CD4-positive, alpha-beta T cell (primary cell): ENCODE measurements at regions not wholly inside any gene's neighbourhood (a gene's known extent, or its start where the extent isn't known, plus 50 kb on each side); places are given as distances from the start of the nearest gene placed in this dataset.

ENCODE experiments used
- ATAC-seq: fragments of 200-7000 bp; cut with Tn5 transposase; one replicate; pipeline ENCODE4 v1.10.0; 2022; ENCODE audit warnings: mild to moderate bottlenecking; ENCODE audit not compliant: poor library complexity
- CTCF ChIA-PET: fragments of 350-600 bp; sonication (Branson Sonifier 250); formaldehyde crosslinking; loops from one replicate; lab custom pipeline; 2021; ENCODE audit warnings: antibody characterized with exemption, inconsistent platforms; lab: Charles Lee
- POLR2A ChIA-PET: fragments of 350-600 bp; sonication (Branson Sonifier 250); formaldehyde crosslinking; loops from one replicate; lab custom pipeline; 2021; ENCODE audit warnings: antibody characterized with exemption, inconsistent platforms; lab: Charles Lee
- DNase-seq, 14 experiments: peaks; one replicate each; pipeline ENCODE4 v3.0.0-alpha.2; 2013 to 2020; ENCODE audit warnings: mixed read lengths in 2 of 14
- H3K27ac ChIP-seq, 2 donors: one replicate each; pipeline versions ENCODE4 v1.5.1 to v1.7.0; 2013; ENCODE audit warnings: low read length in 2 of 2, low read depth in 1 of 2, mild to moderate bottlenecking in 1 of 2
- H3K27me3 ChIP-seq, 2 experiments: 1 replicate in 1 of 2; 2 replicates in 1 of 2; pipeline versions ENCODE4 v1.6.1 to v1.7.0; 2013; ENCODE audit warnings: low read length in 2 of 2, control low read depth in 1 of 2, mild to moderate bottlenecking in 1 of 2, moderate library complexity in 1 of 2; ENCODE audit not compliant: insufficient read depth in 2 of 2, control insufficient read depth in 1 of 2
- H3K36me3 ChIP-seq: one replicate; pipeline ENCODE4 v1.6.1; 2013; ENCODE audit warnings: low read length, control low read depth; ENCODE audit not compliant: insufficient read depth
- H3K4me1 ChIP-seq: one replicate; pipeline ENCODE4 v1.6.1; 2013; ENCODE audit warnings: low read length, control low read depth; ENCODE audit not compliant: insufficient read depth
- H3K4me3 ChIP-seq: one replicate; pipeline ENCODE4 v1.5.1; 2013; ENCODE audit warnings: mild to moderate bottlenecking, low read length, moderate library complexity
- H3K9me3 ChIP-seq, 2 experiments: 1 replicate in 1 of 2; 2 replicates in 1 of 2; pipeline versions ENCODE4 v1.6.1 to v1.7.0; 2013; ENCODE audit warnings: low read length in 2 of 2, mild to moderate bottlenecking in 2 of 2, control low read depth in 1 of 2, moderate library complexity in 1 of 2; ENCODE audit not compliant: control insufficient read depth in 1 of 2, insufficient read depth in 1 of 2
- H3K27ac Mint-ChIP-seq: one replicate; pipeline ENCODE4 v1.8.0; 2020; ENCODE audit warnings: mixed read lengths
- H3K27me3 Mint-ChIP-seq: one replicate; pipeline ENCODE4 v1.8.0; 2021; ENCODE audit warnings: mixed read lengths
- H3K36me3 Mint-ChIP-seq: one replicate; pipeline ENCODE4 v1.8.0; 2021; ENCODE audit warnings: low read depth, mixed read lengths
- H3K4me1 Mint-ChIP-seq: one replicate; pipeline ENCODE4 v1.8.0; 2021; ENCODE audit warnings: low read depth, mixed read lengths
- H3K4me3 Mint-ChIP-seq: one replicate; pipeline ENCODE4 v1.8.0; 2020; ENCODE audit warnings: mild to moderate bottlenecking, mixed read lengths
- H3K9me3 Mint-ChIP-seq: one replicate; pipeline ENCODE4 v1.8.0; 2020; ENCODE audit warnings: mixed read lengths
- CTCF ChIP-seq: fragments of 200-600 bp; IDR thresholded peaks from one replicate; pipeline ENCODE4 v1.8.0; 2022; ENCODE audit warnings: antibody characterized with exemption, mild to moderate bottlenecking
- intact Hi-C, 2 experiments: fragments of 100-400 bp; cut with DNase I in 1 of 2; cut with micrococcal nuclease in 1 of 2; formaldehyde crosslinking; loops; one replicate each; pipeline versions ENCODE4 v1.15.1 to v1.9.0; 2023 to 2025; cut with DNase I, micrococcal nuclease

DNA sequence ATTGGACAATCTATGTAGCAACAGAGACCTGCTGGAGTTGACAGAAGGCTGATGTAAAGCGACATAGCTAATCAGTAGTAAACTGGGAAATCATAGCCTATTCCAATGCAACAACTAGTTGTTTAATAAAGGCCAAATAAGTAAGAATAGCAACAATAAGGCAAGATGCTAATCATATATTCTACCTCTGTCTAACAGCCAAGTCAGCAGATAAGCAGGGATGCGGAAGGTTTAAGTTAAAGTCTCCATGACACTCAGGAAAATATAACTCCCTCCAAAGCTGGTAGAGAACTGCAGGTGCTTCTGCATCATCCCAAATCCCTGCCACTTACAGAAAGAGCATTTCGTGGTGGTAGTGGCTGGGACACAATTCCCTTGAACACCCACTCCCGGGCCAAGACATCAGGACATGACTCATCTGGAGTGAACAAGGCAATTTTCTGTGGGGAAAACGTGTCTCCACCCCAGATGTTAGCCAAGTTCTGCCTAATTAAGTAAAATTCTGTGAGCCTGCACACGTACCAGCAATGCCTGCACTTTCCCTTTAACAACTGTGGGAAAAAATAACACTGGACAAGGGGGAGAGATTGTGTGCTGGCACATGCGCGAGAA is 413.6 kb upstream of the ID2 start:
- DNase-seq: no peak
- intact Hi-C loops: no loop called here
- Histone ChIP-seq H3K27ac (no peak overlapping the region), H3K27me3 (no peaks in the 10 kb centered on the region), H3K36me3 (no peaks in the 10 kb centered on the region), H3K4me3 (no peak overlapping the region), H3K4me1 (no peaks in the 10 kb centered on the region), H3K9me3 (no peaks in the 10 kb centered on the region)
- Mint-ChIP-seq H3K27ac (no peak overlapping the region), H3K4me3 (no peak overlapping the region), H3K9me3 (no peaks in the 10 kb centered on the region), H3K36me3 (no peaks in the 10 kb centered on the region), H3K27me3 (no peaks in the 10 kb centered on the region), H3K4me1 (no peaks in the 10 kb centered on the region)
- no peak for TF ChIP-seq CTCF
- ChIA-PET CTCF (no interaction called here), POLR2A (no interaction called here)
- ATAC-seq: no peak

GRCh38 chr2:8270699-8271098 is 411.2 kb upstream of the ID2 start:
- Histone ChIP-seq H3K36me3 (no peaks in the 10 kb centered on the region), H3K4me1 (no peaks in the 10 kb centered on the region), H3K9me3 (no peaks in the 10 kb centered on the region), H3K4me3 (no peak overlapping the region), H3K27ac (no peak overlapping the region), H3K27me3 (no peaks in the 10 kb centered on the region)
- no peaks in the 10 kb centered on the region for H3K9me3 Mint-ChIP-seq
- intact Hi-C loops: no loop called here
- H3K4me3 Mint-ChIP-seq: no peak overlapping the region
- H3K27me3 Mint-ChIP-seq: no peaks in the 10 kb centered on the region
- no peaks in the 10 kb centered on the region for H3K4me1 Mint-ChIP-seq
- no peak overlapping the region for H3K27ac Mint-ChIP-seq
- POLR2A ChIA-PET: no interaction called here
- CTCF ChIA-PET: no interaction called here
- ATAC-seq: no peak
- no peak for TF ChIP-seq CTCF
- H3K36me3 Mint-ChIP-seq: no peaks in the 10 kb centered on the region
- no peak for DNase-seq

DNA sequence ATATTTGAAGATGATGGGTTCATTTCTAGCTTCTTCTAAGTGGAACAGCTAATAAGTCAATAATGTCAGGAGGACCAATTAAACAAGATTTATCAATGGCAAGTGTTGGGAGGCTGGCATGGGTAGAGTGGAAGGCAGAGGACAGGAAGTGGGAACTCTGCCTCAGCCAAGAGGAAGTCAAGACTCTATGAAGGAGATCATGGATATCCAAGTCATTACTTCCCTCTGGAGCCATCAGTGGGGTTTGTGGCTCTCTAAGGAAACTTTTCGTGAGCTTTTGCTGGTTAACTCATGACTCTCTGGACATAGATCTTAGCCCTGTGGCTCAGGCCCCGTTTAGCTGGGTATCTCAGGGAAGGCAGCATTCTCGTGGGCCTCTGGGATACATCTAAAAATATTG is 410.4 kb upstream of the ID2 start:
- Mint-ChIP-seq H3K27ac (no peak overlapping the region), H3K36me3 (no peaks in the 10 kb centered on the region), H3K4me1 (no peaks in the 10 kb centered on the region), H3K27me3 (no peaks in the 10 kb centered on the region), H3K9me3 (no peaks in the 10 kb centered on the region), H3K4me3 (no peak overlapping the region)
- H3K36me3 ChIP-seq: no peaks in the 10 kb centered on the region
- no peaks in the 10 kb centered on the region for H3K9me3 ChIP-seq
- ChIA-PET CTCF (no interaction called here), POLR2A (no interaction called here)
- ATAC-seq (no peak), DNase-seq (no peak)
- TF ChIP-seq CTCF: no peak
- intact Hi-C loops: no loop called here
- no peaks in the 10 kb centered on the region for H3K4me1 ChIP-seq
- no peak overlapping the region for H3K4me3 ChIP-seq
- no peaks in the 10 kb centered on the region for H3K27me3 ChIP-seq
- H3K27ac ChIP-seq: no peak overlapping the region
